OCI-LY7 (cell line): ENCODE measurements at regions not wholly inside any gene's neighbourhood (a gene's known extent, or its start where the extent isn't known, plus 50 kb on each side); places are given as distances from the start of the nearest gene placed in this dataset.

Experiments
- BruUV-seq: library from RNA; stranded (reverse); fragments of 400-500 nt; replicated peaks from 2 replicates; lab custom pipeline; 2021; lab: Mats Ljungman, UMichigan
- CTCF ChIA-PET: fragments of 300-600 bp; sonication (Branson Sonifier 250); formaldehyde crosslinking; loops from one replicate; lab custom pipeline; 2022; ENCODE audit warnings: antibody characterized with exemption; ENCODE audit not compliant: unreplicated experiment; lab: Charles Lee
- POLR2A ChIA-PET: fragments of 300-600 bp; sonication (Branson Sonifier 250); formaldehyde crosslinking; loops from one replicate; lab custom pipeline; 2022; ENCODE audit warnings: antibody characterized with exemption; lab: Charles Lee
- DNase-seq: peaks from one replicate; pipeline ENCODE4 v3.0.0-alpha.2; 2015; ENCODE audit warnings: low spot score
- H2AFZ ChIP-seq: fragments of 200-600 bp; sonication (generic), shearing (Covaris generic); 2 replicates; pipeline ENCODE4 v1.6.1; 2014; ENCODE audit warnings: mild to moderate bottlenecking, antibody characterized with exemption, low read length, moderate library complexity
- H3K27ac ChIP-seq: fragments of 200-600 bp; sonication (generic); 2 replicates; pipeline ENCODE4 v1.5.1; 2014; ENCODE audit warnings: mixed run types, low read depth, mild to moderate bottlenecking, moderate library complexity, low read length, inconsistent platforms; ENCODE audit not compliant: poor library complexity, severe bottlenecking
- H3K36me3 ChIP-seq: fragments of 200-600 bp; sonication (generic); 2 replicates; pipeline ENCODE4 v1.6.1; 2014; ENCODE audit warnings: mild to moderate bottlenecking, antibody characterized with exemption, low read length, moderate library complexity, mixed read lengths; ENCODE audit not compliant: insufficient read depth
- H3K4me1 ChIP-seq: fragments of 200-600 bp; sonication (generic); 2 replicates; pipeline ENCODE4 v1.5.1; 2014; ENCODE audit warnings: mild to moderate bottlenecking, low read length; ENCODE audit not compliant: insufficient read depth, poor library complexity, severe bottlenecking
- H3K4me2 ChIP-seq: fragments of 200-600 bp; sonication (generic); 2 replicates; pipeline ENCODE4 v1.6.1; 2014; ENCODE audit warnings: mild to moderate bottlenecking, low read length
- H3K4me3 ChIP-seq: fragments of 200-600 bp; sonication (generic); 2 replicates; pipeline ENCODE4 v1.5.1; 2014; ENCODE audit warnings: mild to moderate bottlenecking, low read depth, low read length; ENCODE audit not compliant: poor library complexity, severe bottlenecking
- H3K79me2 ChIP-seq: fragments of 200-600 bp; sonication (generic); 2 replicates; pipeline ENCODE4 v1.6.1; 2016; ENCODE audit warnings: low read depth, mild to moderate bottlenecking, low read length, moderate library complexity, mixed read lengths; ENCODE audit not compliant: insufficient read depth
- H3K9me2 ChIP-seq: fragments of 200-600 bp; sonication (generic); 2 replicates; pipeline ENCODE4 v1.6.1; 2016; ENCODE audit warnings: mild to moderate bottlenecking, low read length, mixed read lengths; ENCODE audit not compliant: insufficient read depth
- H3K9me3 ChIP-seq: fragments of 200-600 bp; sonication (generic); 2 replicates; pipeline ENCODE4 v1.6.1; 2014; ENCODE audit warnings: mild to moderate bottlenecking, mixed run types, low read length, mixed read lengths
- H4K20me1 ChIP-seq: fragments of 200-600 bp; sonication (generic); 2 replicates; pipeline ENCODE4 v1.6.1; 2014; ENCODE audit warnings: mild to moderate bottlenecking, antibody characterized with exemption, low read length, moderate library complexity, mixed read lengths; ENCODE audit not compliant: insufficient read depth
- CTCF ChIP-seq: fragments of 200-600 bp; sonication (generic); conservative IDR thresholded peaks from 2 replicates; pipeline ENCODE4 v1.5.1; 2014; ENCODE audit warnings: mild to moderate bottlenecking, antibody characterized with exemption, low read length, moderate library complexity, mixed read lengths
- EZH2phosphoT487 ChIP-seq: fragments of 200-600 bp; sonication (generic); IDR thresholded peaks from 2 replicates; pipeline ENCODE4 v1.6.1; 2018; ENCODE audit warnings: low read depth, borderline replicate concordance, mild to moderate bottlenecking, mixed run types, antibody characterized with exemption, low read length, moderate library complexity, mixed read lengths
- intact Hi-C: fragments of 100-400 bp; cut with micrococcal nuclease; formaldehyde crosslinking; loops from one replicate; pipeline ENCODE4 v1.10.0; 2022; ENCODE audit not compliant: unreplicated experiment

- H3K4me1 ChIP-seq, result no peaks in the 10 kb centered on the region
- no peaks in the 10 kb centered on the region for H4K20me1 ChIP-seq
- POLR2A ChIA-PET, result no interaction called here
- H3K9me2 ChIP-seq, result no peaks in the 10 kb centered on the region
- H3K79me2 ChIP-seq, result no peaks in the 10 kb centered on the region
- intact Hi-C loops, result no loop called here
- no peak overlapping the region for H3K4me3 ChIP-seq
- no peak overlapping the region for H2AFZ ChIP-seq
- H3K36me3 ChIP-seq, result no peaks in the 10 kb centered on the region
- H3K27ac ChIP-seq, result no peak overlapping the region
- no TSS peak for BruUV-seq
- TF ChIP-seq CTCF, result no peak
- TF ChIP-seq EZH2phosphoT487, result no peak
- CTCF ChIA-PET, result no interaction called here
- no peaks in the 10 kb centered on the region for H3K9me3 ChIP-seq
- DNase-seq, result no peak
- no peak overlapping the region for H3K4me2 ChIP-seq
These were observed 156.8 kb upstream of the SOX1 start for GRCh38 chr13:111909971-111910671.

DNA sequence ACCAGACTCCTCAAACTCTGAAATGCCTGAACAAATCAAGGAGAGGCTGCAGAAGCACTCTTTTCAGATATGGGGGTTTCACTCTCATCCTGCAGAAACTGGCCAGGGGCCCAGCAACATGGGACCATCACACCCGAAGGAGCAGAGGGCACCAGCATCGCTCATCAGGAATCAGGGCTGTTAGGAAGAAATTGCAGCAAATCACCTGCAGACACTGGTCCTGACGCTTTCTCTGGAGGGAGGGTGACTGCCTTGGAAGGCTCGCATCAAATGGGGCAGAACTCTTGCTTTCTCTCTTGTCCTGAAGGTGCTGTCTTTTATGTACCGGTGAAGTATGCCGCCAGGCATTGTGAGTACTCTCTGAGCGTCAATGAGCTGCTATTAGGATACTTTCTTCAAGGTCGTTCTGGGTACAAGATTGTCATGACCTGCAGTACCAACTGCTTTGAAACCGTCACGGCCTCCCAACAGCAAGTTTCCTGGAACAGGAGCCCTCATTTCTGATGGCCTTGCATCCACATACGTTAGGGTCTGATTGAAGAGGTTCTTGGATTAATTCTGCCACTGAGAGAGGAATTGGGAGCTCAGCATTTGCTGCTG is 155.7 kb upstream of the SOX1 start:
- intact Hi-C loops, result no loop called here
- no peaks in the 10 kb centered on the region for H4K20me1 ChIP-seq
- no peaks in the 10 kb centered on the region for H3K9me3 ChIP-seq
- CTCF ChIA-PET, result no interaction called here
- no peaks in the 10 kb centered on the region for H3K79me2 ChIP-seq
- no peak overlapping the region for H3K4me2 ChIP-seq
- H3K4me3 ChIP-seq, result no peak overlapping the region
- no peak overlapping the region for H3K27ac ChIP-seq
- no TSS peak for BruUV-seq
- no peak for DNase-seq
- H3K36me3 ChIP-seq, result no peaks in the 10 kb centered on the region
- H3K9me2 ChIP-seq, result no peaks in the 10 kb centered on the region
- POLR2A ChIA-PET, result no interaction called here
- TF ChIP-seq EZH2phosphoT487 (no peak), CTCF (no peak)
- H3K4me1 ChIP-seq, result no peaks in the 10 kb centered on the region
- no peak overlapping the region for H2AFZ ChIP-seq
